Osteoblast (primary cell): ENCODE measurements at regions not wholly inside any gene's neighbourhood (a gene's known extent, or its start where the extent isn't known, plus 50 kb on each side); places are given as distances from the start of the nearest gene placed in this dataset.

ENCODE experiments used
- DNase-seq: peaks from one replicate; pipeline ENCODE4 v3.0.0; 2011; ENCODE audit warnings: low spot score, mixed read lengths; ENCODE audit not compliant: insufficient read length; ENCODE audit errors: missing footprints
- H2AFZ ChIP-seq: 2 replicates; pipeline ENCODE4 v1.6.0; 2011; ENCODE audit warnings: mild to moderate bottlenecking, low read length
- H3K27ac ChIP-seq: 2 replicates; pipeline ENCODE4 v1.5.1; 2011; ENCODE audit warnings: mild to moderate bottlenecking, low read depth, low read length, moderate library complexity
- H3K27me3 ChIP-seq: 2 replicates; pipeline ENCODE4 v1.6.0; 2012; ENCODE audit warnings: mild to moderate bottlenecking, control low read depth, inconsistent platforms, low read length, moderate library complexity; ENCODE audit not compliant: insufficient read depth
- H3K36me3 ChIP-seq: 2 replicates; pipeline ENCODE4 v1.5.1; 2011; ENCODE audit warnings: mild to moderate bottlenecking, low read length, control low read depth, moderate library complexity; ENCODE audit not compliant: insufficient read depth
- H3K4me1 ChIP-seq: 2 replicates; pipeline ENCODE4 v1.5.1; 2011; ENCODE audit warnings: mild to moderate bottlenecking, low read length, control low read depth, moderate library complexity; ENCODE audit not compliant: insufficient read depth
- H3K4me2 ChIP-seq: 2 replicates; pipeline ENCODE4 v1.6.0; 2011; ENCODE audit warnings: mild to moderate bottlenecking, low read length; ENCODE audit not compliant: insufficient read depth
- H3K4me3 ChIP-seq: fragments of 200-600 bp; sonication (generic); 3 replicates; pipeline ENCODE4 v1.5.1; 2012; ENCODE audit warnings: mild to moderate bottlenecking, low read length, inconsistent platforms; ENCODE audit not compliant: insufficient read depth
- H3K79me2 ChIP-seq: 2 replicates; pipeline ENCODE4 v1.6.0; 2012; ENCODE audit warnings: mild to moderate bottlenecking, low read length, control low read depth, inconsistent platforms; ENCODE audit not compliant: insufficient read depth
- H3K9me3 ChIP-seq: 2 replicates; pipeline ENCODE4 v1.5.1; 2011; ENCODE audit warnings: low read depth, low read length, control low read depth
- H4K20me1 ChIP-seq: 2 replicates; pipeline ENCODE4 v1.6.0; 2012; ENCODE audit warnings: mild to moderate bottlenecking, low read length, control low read depth; ENCODE audit not compliant: insufficient read depth
- CTCF ChIP-seq: IDR thresholded peaks from 2 replicates; pipeline ENCODE4 v1.5.1; 2011; ENCODE audit warnings: mild to moderate bottlenecking, low read depth, low read length, moderate library complexity; ENCODE audit errors: extremely low read depth

- Histone ChIP-seq H3K4me2 (no peak overlapping the region), H3K27ac (no peak overlapping the region), H3K79me2 (no peaks in the 10 kb centered on the region), H3K27me3 (no peaks in the 10 kb centered on the region), H4K20me1 (no peaks in the 10 kb centered on the region), H3K4me1 (no peaks in the 10 kb centered on the region), H3K4me3 (no peak overlapping the region), H3K9me3 (no peaks in the 10 kb centered on the region), H2AFZ (no peak overlapping the region), H3K36me3 (no peaks in the 10 kb centered on the region)
- no peak for TF ChIP-seq CTCF
- no peak for DNase-seq
Measured at GRCh38 chr11:15873501-15873900, 482.8 kb downstream of the SOX6 start.

DNA sequence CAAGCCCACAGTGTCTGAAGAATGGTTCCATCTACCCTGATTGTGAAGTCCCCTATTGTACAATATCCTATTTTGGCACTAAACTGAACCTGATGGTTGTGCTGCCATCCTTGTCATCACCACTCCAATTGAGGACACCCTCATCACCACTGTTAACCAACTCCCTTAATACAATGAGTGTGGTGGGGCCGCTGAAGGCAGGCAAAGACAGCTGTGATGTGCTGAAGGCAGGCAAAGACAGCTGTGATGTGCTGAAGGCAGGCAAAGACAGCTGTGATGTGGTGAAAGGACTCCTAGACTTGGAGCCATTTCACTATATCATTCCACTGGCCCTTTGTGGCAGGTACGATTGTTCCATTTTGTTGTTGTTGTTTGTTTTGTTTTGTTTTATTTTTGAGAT, 481.6 kb downstream of the SOX6 start:
- no peak overlapping the region for H3K27ac ChIP-seq
- no peaks in the 10 kb centered on the region for H3K4me1 ChIP-seq
- no peak for TF ChIP-seq CTCF
- no peak overlapping the region for H2AFZ ChIP-seq
- no peaks in the 10 kb centered on the region for H4K20me1 ChIP-seq
- H3K9me3 ChIP-seq, result no peaks in the 10 kb centered on the region
- H3K4me3 ChIP-seq, result no peak overlapping the region
- DNase-seq, result no peak
- H3K79me2 ChIP-seq, result no peaks in the 10 kb centered on the region
- H3K27me3 ChIP-seq, result no peaks in the 10 kb centered on the region
- H3K36me3 ChIP-seq, result no peaks in the 10 kb centered on the region
- H3K4me2 ChIP-seq, result no peak overlapping the region

GRCh38 chr11:15875393-15875792, 481.0 kb downstream of the SOX6 start:
- no peak overlapping the region for H3K4me3 ChIP-seq
- no peak overlapping the region for H3K27ac ChIP-seq
- no peak for DNase-seq
- no peaks in the 10 kb centered on the region for H3K4me1 ChIP-seq
- H3K36me3 ChIP-seq, result no peaks in the 10 kb centered on the region
- no peak for TF ChIP-seq CTCF
- H4K20me1 ChIP-seq, result no peaks in the 10 kb centered on the region
- H3K27me3 ChIP-seq, result no peaks in the 10 kb centered on the region
- no peak overlapping the region for H3K4me2 ChIP-seq
- no peak overlapping the region for H2AFZ ChIP-seq
- H3K9me3 ChIP-seq, result no peaks in the 10 kb centered on the region
- no peaks in the 10 kb centered on the region for H3K79me2 ChIP-seq

GRCh38 chr11:15875943-15876342, 480.4 kb downstream of the SOX6 start:
- no peaks in the 10 kb centered on the region for H3K79me2 ChIP-seq
- no peak overlapping the region for H3K27ac ChIP-seq
- DNase-seq, result no peak
- no peaks in the 10 kb centered on the region for H3K27me3 ChIP-seq
- no peaks in the 10 kb centered on the region for H4K20me1 ChIP-seq
- no peaks in the 10 kb centered on the region for H3K36me3 ChIP-seq
- TF ChIP-seq CTCF, result no peak
- no peak overlapping the region for H3K4me2 ChIP-seq
- no peak overlapping the region for H2AFZ ChIP-seq
- no peaks in the 10 kb centered on the region for H3K9me3 ChIP-seq
- no peak overlapping the region for H3K4me3 ChIP-seq
- no peaks in the 10 kb centered on the region for H3K4me1 ChIP-seq
